ENCODE measurements at regions not wholly inside any gene's neighbourhood (a gene's known extent, or its start where the extent isn't known, plus 50 kb on each side); places are given as distances from the start of the nearest gene placed in this dataset.

DNA sequence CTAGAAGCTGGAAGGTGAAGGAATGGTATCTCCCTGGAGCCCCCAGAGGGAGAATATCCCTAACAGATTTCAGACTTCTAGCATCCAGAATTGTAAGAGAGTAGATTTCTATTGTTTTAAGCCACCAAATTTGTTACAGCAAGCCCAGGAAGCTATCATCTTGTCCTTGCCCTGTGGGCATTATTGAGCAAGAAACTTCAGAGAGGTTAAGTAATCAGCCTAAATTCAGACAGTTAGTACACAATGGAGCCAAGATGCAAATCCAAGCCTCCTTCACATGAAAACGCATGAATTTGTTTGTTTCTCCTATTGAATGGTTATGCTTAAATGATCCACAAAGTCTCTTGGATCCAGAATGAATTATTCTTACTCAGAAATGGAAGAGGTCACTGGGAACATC lies 55.2 kb upstream of the TRIB2 start:
- DNase-seq, result no peak

DNA sequence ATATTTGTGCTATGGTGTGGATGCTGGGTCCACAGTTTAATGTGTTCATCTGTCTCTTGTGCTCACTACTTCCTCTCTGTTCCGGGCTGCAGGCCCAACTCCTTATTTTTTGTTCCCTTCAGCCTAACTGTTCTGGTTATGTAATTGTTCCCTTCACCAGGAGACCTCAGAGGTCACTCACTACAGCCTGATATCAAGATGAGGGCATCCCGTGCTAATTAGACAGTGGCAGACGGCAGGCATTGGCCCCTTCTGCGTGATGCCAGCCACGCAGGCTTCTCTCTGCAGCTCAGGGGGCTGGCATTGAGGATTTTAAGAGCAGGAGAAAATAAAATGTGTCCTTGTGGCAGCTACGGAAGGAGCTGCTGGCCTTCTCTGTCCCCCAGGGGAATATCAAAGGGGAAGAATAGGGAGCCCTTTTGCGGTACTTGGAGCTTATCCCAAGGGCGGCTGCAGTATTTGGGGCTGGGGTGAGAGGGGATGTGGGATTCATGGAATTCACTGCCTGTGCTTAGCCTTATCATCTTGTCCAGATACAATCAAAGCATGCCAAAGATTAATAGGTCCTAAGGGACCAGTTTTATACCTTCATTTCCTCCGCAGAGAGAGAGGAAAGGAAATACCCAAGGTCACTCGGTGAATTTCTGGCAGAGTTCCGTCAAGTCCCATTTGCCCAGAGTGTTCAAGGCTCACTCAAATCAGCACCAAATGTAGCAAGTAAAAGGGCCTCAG lies 53.3 kb upstream of the TRIB2 start:
- no peak for DNase-seq

DNA sequence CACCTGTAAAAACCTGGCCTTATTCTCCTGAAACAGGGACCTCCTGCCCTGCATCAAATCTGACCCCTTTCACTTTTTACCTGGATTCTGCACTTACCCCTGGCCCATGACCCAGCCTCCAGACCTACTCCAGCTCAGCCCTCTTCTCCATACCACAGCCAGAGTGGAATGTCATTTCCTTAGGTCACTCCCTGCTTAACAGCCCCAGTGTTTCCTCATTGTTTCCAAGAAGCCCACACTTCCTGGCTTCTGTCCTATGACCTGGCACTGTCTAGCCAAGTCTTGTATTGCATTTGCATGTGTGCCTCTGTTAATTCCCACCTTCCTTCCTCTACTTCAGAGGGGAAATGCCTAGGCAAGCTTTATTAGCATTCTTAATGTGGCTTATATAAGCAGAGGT lies 51.4 kb upstream of the TRIB2 start:
- DNase-seq, result no peak

DNA sequence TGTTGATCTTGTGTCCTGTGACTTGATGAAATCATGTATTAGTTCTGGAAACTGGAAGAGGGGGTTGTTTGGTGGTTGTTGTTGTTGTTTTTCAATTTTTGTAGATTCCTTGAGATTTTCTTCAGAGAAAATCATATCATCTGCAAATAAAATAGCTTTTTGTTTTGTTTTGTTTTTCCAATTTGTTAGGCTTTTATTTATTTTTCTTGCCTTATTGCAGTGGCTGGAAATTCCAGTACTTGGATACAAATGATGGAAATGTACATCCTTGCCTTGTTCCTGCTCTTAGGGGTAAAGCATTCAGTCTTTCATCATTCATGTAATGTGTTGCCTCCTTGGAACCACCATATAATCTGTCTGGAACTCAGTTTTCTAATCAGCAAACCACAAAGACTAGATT lies 50.3 kb upstream of the TRIB2 start:
- DNase-seq, result no peak

Data from activated naive CD4-positive, alpha-beta T cell treated with Interleukin-2 at 50 U/mL for 16 hours (primary cell).